IPS-18a (cell line): ENCODE measurements at regions not wholly inside any gene's neighbourhood (a gene's known extent, or its start where the extent isn't known, plus 50 kb on each side); places are given as distances from the start of the nearest gene placed in this dataset.

Source experiments
- H3K27ac ChIP-seq: one replicate; pipeline ENCODE4 v1.5.1; 2013; ENCODE audit warnings: low read length
- H3K27me3 ChIP-seq: one replicate; pipeline ENCODE4 v1.6.1; 2013; ENCODE audit warnings: mild to moderate bottlenecking, low read length; ENCODE audit not compliant: control insufficient read depth, insufficient read depth
- H3K36me3 ChIP-seq: one replicate; pipeline ENCODE4 v1.6.1; 2013; ENCODE audit warnings: low read depth, low read length; ENCODE audit not compliant: control insufficient read depth
- H3K4me1 ChIP-seq: one replicate; pipeline ENCODE4 v1.6.1; 2013; ENCODE audit warnings: low read depth, low read length; ENCODE audit not compliant: control insufficient read depth
- H3K4me3 ChIP-seq: one replicate; pipeline ENCODE4 v1.5.1; 2013; ENCODE audit warnings: low read length
- H3K9ac ChIP-seq: one replicate; pipeline ENCODE4 v1.6.1; 2013; ENCODE audit warnings: mild to moderate bottlenecking, low read length, moderate library complexity
- H3K9me3 ChIP-seq: one replicate; pipeline ENCODE4 v1.6.1; 2013; ENCODE audit warnings: low read depth, low read length; ENCODE audit not compliant: control insufficient read depth

DNA sequence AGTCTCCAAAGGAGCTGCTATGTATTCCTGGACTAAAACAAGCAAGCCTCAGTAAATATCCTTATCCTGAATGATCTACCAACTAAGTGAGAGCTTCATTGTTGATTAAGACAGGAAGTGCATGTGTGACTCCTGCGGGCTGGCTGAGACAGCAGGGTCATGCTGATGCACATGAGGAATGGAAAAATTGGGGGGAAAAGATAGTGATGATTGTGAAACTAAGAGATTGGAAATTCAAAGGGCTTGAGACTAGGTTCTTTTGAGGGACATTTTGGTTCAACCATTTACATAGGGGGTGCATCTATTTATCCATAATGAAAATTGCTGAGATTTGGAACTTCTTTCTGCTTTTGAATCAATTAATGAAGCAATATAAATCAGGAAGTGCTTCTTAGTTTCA, 61.1 kb upstream of the C1QTNF7 start:
- Histone ChIP-seq H3K9me3 (no peaks in the 10 kb centered on the region), H3K27me3 (no peaks in the 10 kb centered on the region), H3K4me1 (no peaks in the 10 kb centered on the region), H3K9ac (no peak overlapping the region), H3K36me3 (no peaks in the 10 kb centered on the region), H3K27ac (no peak overlapping the region), H3K4me3 (no peak overlapping the region)

- Histone ChIP-seq H3K27ac (no peak overlapping the region), H3K9ac (no peak overlapping the region), H3K9me3 (no peaks in the 10 kb centered on the region)
These were observed 59.0 kb upstream of the C1QTNF7 start for GRCh38 chr4:15368856-15369255.

DNA sequence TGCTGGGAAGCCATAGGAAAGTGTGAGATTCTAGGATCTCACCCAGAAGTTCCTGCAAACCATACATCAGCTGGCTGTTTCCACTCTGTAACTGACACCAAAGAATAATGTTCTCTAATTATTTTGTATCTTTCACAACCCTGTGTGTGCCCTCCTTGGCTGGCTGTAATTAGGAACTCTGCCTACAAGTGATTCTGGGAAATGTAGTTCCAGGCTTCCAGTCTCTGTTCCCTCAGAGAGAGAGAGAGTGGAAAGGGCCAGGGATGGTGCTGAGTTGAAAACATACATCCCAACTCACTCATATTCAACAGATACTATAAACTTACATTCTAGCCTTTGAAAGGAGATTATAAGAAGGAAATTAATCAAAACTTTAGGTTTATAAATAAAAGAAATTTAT, 57.5 kb upstream of the C1QTNF7 start:
- no peak overlapping the region for H3K27ac ChIP-seq
- H3K9me3 ChIP-seq: no peaks in the 10 kb centered on the region
- H3K27me3 ChIP-seq: no peaks in the 10 kb centered on the region
- H3K9ac ChIP-seq: no peak overlapping the region
- H3K4me1 ChIP-seq: no peaks in the 10 kb centered on the region
- no peaks in the 10 kb centered on the region for H3K36me3 ChIP-seq
- no peak overlapping the region for H3K4me3 ChIP-seq

More at GRCh38 chr4:15368856-15369255, 59.0 kb upstream of the C1QTNF7 start:
- H3K36me3 ChIP-seq: no peaks in the 10 kb centered on the region
- H3K4me3 ChIP-seq: no peak overlapping the region
- H3K4me1 ChIP-seq: no peaks in the 10 kb centered on the region
- no peaks in the 10 kb centered on the region for H3K27me3 ChIP-seq

- H3K36me3 ChIP-seq: no peaks in the 10 kb centered on the region
- H3K9ac ChIP-seq: no peak overlapping the region
- no peaks in the 10 kb centered on the region for H3K27me3 ChIP-seq
- H3K4me1 ChIP-seq: peaks cover 22% of the 10 kb centered on the region
- no peaks in the 10 kb centered on the region for H3K9me3 ChIP-seq
- no peak overlapping the region for H3K4me3 ChIP-seq
- no peak overlapping the region for H3K27ac ChIP-seq
These were observed 54.5 kb upstream of the C1QTNF7 start for GRCh38 chr4:15373363-15373762.

DNA sequence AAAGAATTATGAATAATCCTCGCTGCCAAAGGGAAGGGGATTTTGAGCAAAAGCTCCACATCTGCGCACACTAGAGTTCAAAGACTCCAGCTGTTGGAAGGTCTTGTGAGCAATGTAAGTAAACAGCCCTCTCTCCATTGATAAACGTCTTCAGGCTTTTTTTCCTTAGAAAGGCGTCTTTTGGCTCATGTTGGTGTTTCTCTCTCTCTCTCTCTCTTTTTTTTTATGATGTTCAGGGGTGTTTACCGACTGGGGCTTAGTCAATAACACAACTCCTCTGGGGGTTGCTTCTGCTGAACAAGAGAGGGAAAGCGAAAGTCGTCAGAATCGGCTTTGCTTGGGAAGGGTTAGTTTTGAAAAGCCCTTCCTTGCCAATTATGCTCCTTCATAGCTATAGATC, 53.2 kb upstream of the C1QTNF7 start:
- no peak overlapping the region for H3K4me3 ChIP-seq
- H3K36me3 ChIP-seq: no peaks in the 10 kb centered on the region
- H3K27me3 ChIP-seq: no peaks in the 10 kb centered on the region
- no peak overlapping the region for H3K27ac ChIP-seq
- no peaks in the 10 kb centered on the region for H3K9me3 ChIP-seq
- H3K4me1 ChIP-seq: peaks cover 22% of the 10 kb centered on the region
- no peak overlapping the region for H3K9ac ChIP-seq

- Histone ChIP-seq H3K36me3 (no peaks in the 10 kb centered on the region), H3K27ac (no peak overlapping the region), H3K9ac (no peak overlapping the region), H3K9me3 (no peaks in the 10 kb centered on the region), H3K4me1 (peaks cover 22% of the 10 kb centered on the region), H3K27me3 (no peaks in the 10 kb centered on the region), H3K4me3 (no peak overlapping the region)
These were observed 52.2 kb upstream of the C1QTNF7 start for GRCh38 chr4:15375667-15376066.

GRCh38 chr4:15376145-15376544, 51.7 kb upstream of the C1QTNF7 start:
- Histone ChIP-seq H3K4me1 (peaks cover 22% of the 10 kb centered on the region), H3K27me3 (no peaks in the 10 kb centered on the region), H3K4me3 (no peak overlapping the region), H3K9ac (no peak overlapping the region), H3K9me3 (no peaks in the 10 kb centered on the region), H3K27ac (no peak overlapping the region), H3K36me3 (no peaks in the 10 kb centered on the region)

DNA sequence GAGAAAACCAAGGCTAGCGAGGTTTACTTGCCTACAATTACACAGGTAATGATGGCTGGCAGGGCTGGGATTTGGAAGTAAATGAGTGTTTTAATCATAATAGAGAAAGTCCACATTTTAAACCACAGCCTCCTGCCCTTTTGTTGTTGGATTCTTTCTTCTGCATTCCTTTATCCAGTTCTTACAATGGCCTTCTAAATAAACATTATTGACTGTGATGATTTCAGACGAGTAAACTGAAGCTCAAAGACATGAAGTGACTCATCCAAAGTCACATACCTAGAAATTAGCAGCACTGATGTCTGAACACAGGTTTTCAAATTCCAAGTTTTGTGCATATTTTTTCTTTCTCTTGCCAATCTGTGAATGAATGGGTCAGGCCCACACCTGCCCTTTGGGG, 51.2 kb upstream of the C1QTNF7 start:
- Histone ChIP-seq H3K4me1 (peaks cover 22% of the 10 kb centered on the region), H3K4me3 (no peak overlapping the region), H3K9ac (no peak overlapping the region), H3K27me3 (no peaks in the 10 kb centered on the region), H3K36me3 (no peaks in the 10 kb centered on the region), H3K27ac (no peak overlapping the region), H3K9me3 (no peaks in the 10 kb centered on the region)
